Gastroesophageal sphincter (tissue), 3 donors: ENCODE measurements at regions not wholly inside any gene's neighbourhood (a gene's known extent, or its start where the extent isn't known, plus 50 kb on each side); places are given as distances from the start of the nearest gene placed in this dataset.

Experiments used
- CTCF ChIP-seq, 4 experiments: fragments of 200-600 bp in 2 of 4; fragments of 450-650 bp in 2 of 4; sonication (generic) in 1 of 4; IDR thresholded peaks; one replicate each; pipeline ENCODE4 v1.5.1; 2017 to 2019; ENCODE audit warnings: antibody characterized with exemption in 4 of 4, mild to moderate bottlenecking in 2 of 4, moderate library complexity in 2 of 4
- POLR2A ChIP-seq, 2 donors: fragments of 450-650 bp; IDR thresholded peaks; one replicate each; pipeline ENCODE4 v1.6.1; 2017; ENCODE audit warnings: antibody characterized with exemption in 2 of 2, mild to moderate bottlenecking in 2 of 2, moderate library complexity in 1 of 2

GRCh38 chr10:128907155-128907941, 559.7 kb upstream of the MGMT start:
- TF ChIP-seq CTCF (IDR thresholded peaks at IDR 0.05) (no peak), POLR2A (IDR thresholded peaks at IDR 0.05) (no peak)
